IPS DF 6.9 (cell line): ENCODE measurements at regions not wholly inside any gene's neighbourhood (a gene's known extent, or its start where the extent isn't known, plus 50 kb on each side); places are given as distances from the start of the nearest gene placed in this dataset.
"Not testable (repeated sequence)": the region's sequence is repeated elsewhere in the genome, so short reads cannot be mapped to it uniquely, and the experiment has no call there.

Experiments used
- DNase-seq: peaks from one replicate; pipeline ENCODE4 v3.0.0-alpha.2; 2013; ENCODE audit warnings: low read depth, low spot score
- H3K27ac ChIP-seq: one replicate; pipeline ENCODE4 v1.5.1; 2013; ENCODE audit warnings: low read length, control low read depth
- H3K27me3 ChIP-seq: 2 replicates; pipeline ENCODE4 v1.6.1; 2013; ENCODE audit warnings: mild to moderate bottlenecking, low read length; ENCODE audit not compliant: control insufficient read depth, insufficient read depth
- H3K36me3 ChIP-seq: 2 replicates; pipeline ENCODE4 v1.6.1; 2013; ENCODE audit warnings: low read length; ENCODE audit not compliant: control insufficient read depth, insufficient read depth
- H3K4me1 ChIP-seq: 2 replicates; pipeline ENCODE4 v1.6.1; 2013; ENCODE audit warnings: low read length; ENCODE audit not compliant: control insufficient read depth, insufficient read depth
- H3K4me3 ChIP-seq: 2 replicates; pipeline ENCODE4 v1.5.1; 2013; ENCODE audit warnings: mild to moderate bottlenecking, low read length
- H3K9me3 ChIP-seq: 2 replicates; pipeline ENCODE4 v1.6.1; 2013; ENCODE audit warnings: low read length, inconsistent platforms; ENCODE audit not compliant: control insufficient read depth, insufficient read depth
- WGBS: extraction: QIAGEN DNeasy Blood & Tissue Kit; methylation state at CpG from one replicate; pipeline ENCODE4 v1.1.7; 2013; ENCODE audit warnings: mixed read lengths, missing lambda C conversion rate; ENCODE audit not compliant: insufficient read length, insufficient coverage; 5-methylcytosine and 5-hydroxymethylcytosine counted together

- H3K4me3 ChIP-seq: no peak overlapping the region
- no peaks in the 10 kb centered on the region for H3K27me3 ChIP-seq
- no peak overlapping the region for H3K27ac ChIP-seq
- no peak for DNase-seq
- WGBS: no CpG with 5 or more reads among the region's 3 CpGs
- H3K9me3 ChIP-seq: no peaks in the 10 kb centered on the region
- H3K4me1 ChIP-seq: no peaks in the 10 kb centered on the region
- no peaks in the 10 kb centered on the region for H3K36me3 ChIP-seq
These were observed 104.8 kb upstream of the PLSCR5 start for GRCh38 chr3:146709969-146710368.

GRCh38 chr3:146705225-146705624 is 100.1 kb upstream of the PLSCR5 start:
- Histone ChIP-seq H3K4me1 (no peaks in the 10 kb centered on the region), H3K9me3 (no peaks in the 10 kb centered on the region), H3K4me3 (no peak overlapping the region), H3K36me3 (no peaks in the 10 kb centered on the region), H3K27ac (no peak overlapping the region), H3K27me3 (no peaks in the 10 kb centered on the region)
- DNase-seq: no peak
- no CpG with 5 or more reads among the region's 2 CpGs for WGBS

DNA sequence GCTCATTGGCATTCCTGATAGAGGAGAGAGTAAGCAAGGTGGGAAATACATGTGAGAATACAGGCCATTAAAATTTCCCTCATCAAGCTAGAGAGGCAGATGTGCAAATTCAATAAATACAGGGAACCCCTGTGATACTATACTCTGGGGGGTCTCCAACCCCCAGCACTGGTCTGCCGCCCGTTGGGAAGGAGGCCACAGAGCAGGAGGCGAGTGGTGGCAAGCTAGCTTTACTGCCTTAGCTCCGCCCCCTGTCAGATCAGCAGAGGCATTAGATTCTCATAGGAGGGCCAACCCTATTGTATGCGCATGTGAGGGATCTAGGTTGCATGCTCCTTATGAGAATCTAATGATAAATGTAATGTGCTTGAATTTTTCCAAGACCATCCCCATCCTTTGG is 97.1 kb upstream of the PLSCR5 start:
- no peaks in the 10 kb centered on the region for H3K4me1 ChIP-seq
- H3K9me3 ChIP-seq: no peaks in the 10 kb centered on the region
- no peak for DNase-seq
- no peak overlapping the region for H3K27ac ChIP-seq
- no CpG with 5 or more reads among the region's 5 CpGs for WGBS
- no peaks in the 10 kb centered on the region for H3K36me3 ChIP-seq
- no peak overlapping the region for H3K4me3 ChIP-seq
- no peaks in the 10 kb centered on the region for H3K27me3 ChIP-seq

GRCh38 chr3:146701246-146701645 is 96.1 kb upstream of the PLSCR5 start:
- WGBS: no CpG with 5 or more reads among the region's 3 CpGs
- no peaks in the 10 kb centered on the region for H3K4me1 ChIP-seq
- H3K27me3 ChIP-seq: no peaks in the 10 kb centered on the region
- no peak overlapping the region for H3K4me3 ChIP-seq
- DNase-seq: no peak
- H3K9me3 ChIP-seq: no peaks in the 10 kb centered on the region
- H3K36me3 ChIP-seq: no peaks in the 10 kb centered on the region
- H3K27ac ChIP-seq: no peak overlapping the region

DNA sequence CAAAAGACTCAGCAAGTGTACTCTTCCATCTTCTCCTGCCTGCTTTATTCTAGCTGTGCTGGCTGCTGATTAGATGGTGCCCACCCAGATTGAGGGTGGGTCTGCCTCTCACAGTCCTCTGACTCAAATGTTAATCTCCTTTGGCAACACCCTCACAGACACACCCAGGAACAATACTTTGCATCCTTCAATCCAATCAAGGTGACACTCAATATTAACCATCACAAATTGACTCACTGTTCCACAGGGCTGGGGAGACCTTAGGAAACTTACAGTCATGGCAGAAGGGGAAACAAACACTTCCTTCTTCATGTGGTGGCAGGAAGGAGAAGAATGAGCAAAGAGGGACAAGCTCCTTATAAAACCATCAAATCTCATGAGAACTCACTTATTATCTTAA is 94.9 kb upstream of the PLSCR5 start:
- H3K27me3 ChIP-seq, H3K9me3 ChIP-seq, H3K4me1 ChIP-seq: not testable (repeated sequence)

DNA sequence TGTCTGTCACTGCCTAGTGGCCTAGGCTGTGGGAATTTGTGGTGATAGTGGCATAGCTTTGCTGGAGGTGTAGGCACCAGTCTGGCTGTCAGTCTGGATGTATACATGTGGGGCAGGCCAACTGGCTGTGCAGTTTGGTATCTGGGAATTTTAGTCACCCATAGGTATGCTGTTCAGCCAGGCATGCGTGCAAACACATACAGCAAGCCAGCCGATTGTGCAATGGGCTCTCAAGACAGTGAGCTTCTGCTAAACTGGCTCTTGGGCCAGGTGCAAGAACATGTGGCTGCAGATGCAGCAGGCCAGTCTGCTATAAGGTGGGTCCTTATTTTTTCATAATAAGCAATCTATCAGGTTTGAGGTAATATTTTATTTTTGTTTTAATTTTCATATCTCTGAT is 87.1 kb upstream of the PLSCR5 start:
- no peaks in the 10 kb centered on the region for H3K4me1 ChIP-seq
- no peak overlapping the region for H3K27ac ChIP-seq
- H3K36me3 ChIP-seq: no peaks in the 10 kb centered on the region
- no peak for DNase-seq
- no CpG with 5 or more reads among the region's 2 CpGs for WGBS
- no peaks in the 10 kb centered on the region for H3K9me3 ChIP-seq
- H3K4me3 ChIP-seq: no peak overlapping the region
- no peaks in the 10 kb centered on the region for H3K27me3 ChIP-seq

More for the DNA sequence above, 94.9 kb upstream of the PLSCR5 start:
- H3K36me3 ChIP-seq, H3K4me3 ChIP-seq, H3K27ac ChIP-seq, DNase-seq: not testable (repeated sequence)

- Histone ChIP-seq H3K36me3 (no peaks in the 10 kb centered on the region), H3K4me1 (no peaks in the 10 kb centered on the region), H3K27me3 (no peaks in the 10 kb centered on the region), H3K27ac (no peak overlapping the region), H3K9me3 (no peaks in the 10 kb centered on the region), H3K4me3 (no peak overlapping the region)
- DNase-seq: no peak
- WGBS: no CpG with 5 or more reads among the region's 8 CpGs
These were observed 80.1 kb upstream of the PLSCR5 start for GRCh38 chr3:146685050-146685814.

DNA sequence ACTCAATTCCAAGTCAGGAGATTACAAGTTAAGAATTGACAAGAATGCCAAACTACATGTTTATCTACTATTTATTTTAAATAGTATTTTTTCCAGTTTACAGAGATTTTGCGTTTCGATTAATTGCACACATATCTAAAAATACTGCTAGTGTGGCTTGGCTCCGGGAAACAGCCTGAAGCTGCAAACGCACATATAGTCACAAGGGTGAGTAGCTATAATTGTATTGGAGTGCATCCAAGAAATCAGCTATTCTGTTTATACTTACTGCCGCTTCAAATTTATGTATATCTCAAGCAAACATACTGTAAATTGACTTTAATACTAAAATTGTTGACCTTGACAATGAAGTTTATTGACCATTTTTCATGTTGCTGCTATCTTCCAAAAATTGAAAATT is 77.0 kb upstream of the PLSCR5 start:
- H3K4me3 ChIP-seq: no peak overlapping the region
- H3K36me3 ChIP-seq: no peaks in the 10 kb centered on the region
- H3K27me3 ChIP-seq: no peaks in the 10 kb centered on the region
- no peaks in the 10 kb centered on the region for H3K4me1 ChIP-seq
- H3K9me3 ChIP-seq: no peaks in the 10 kb centered on the region
- DNase-seq: no peak
- WGBS: no CpG with 5 or more reads among the region's 5 CpGs
- no peak overlapping the region for H3K27ac ChIP-seq

DNA sequence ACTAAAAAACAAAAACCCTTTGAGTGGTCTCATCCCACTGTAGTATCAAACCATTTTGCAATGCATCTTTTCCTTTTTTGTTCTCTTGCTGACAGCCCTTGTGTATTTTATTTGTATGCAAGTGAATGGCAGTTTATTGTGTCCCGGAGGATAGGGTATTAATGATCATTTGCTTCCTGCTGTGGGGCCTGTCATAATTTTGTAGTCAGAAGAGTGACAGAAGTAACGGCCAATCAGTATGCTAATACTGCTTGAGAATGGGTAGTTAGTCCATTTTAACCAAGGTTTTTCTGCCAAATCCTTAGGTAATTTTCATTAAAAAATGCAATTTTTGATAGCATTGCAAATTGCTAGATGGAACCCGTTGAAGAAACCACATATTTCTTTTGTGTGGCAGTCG is 75.5 kb upstream of the PLSCR5 start:
- H3K27me3 ChIP-seq: no peaks in the 10 kb centered on the region
- H3K4me1 ChIP-seq: no peaks in the 10 kb centered on the region
- no CpG with 5 or more reads among the region's 4 CpGs for WGBS
- H3K36me3 ChIP-seq: no peaks in the 10 kb centered on the region
- no peaks in the 10 kb centered on the region for H3K9me3 ChIP-seq
- H3K4me3 ChIP-seq: no peak overlapping the region
- H3K27ac ChIP-seq: no peak overlapping the region
- no peak for DNase-seq

GRCh38 chr3:146679995-146680394 is 74.8 kb upstream of the PLSCR5 start:
- H3K4me3 ChIP-seq: no peak overlapping the region
- DNase-seq: no peak
- no peaks in the 10 kb centered on the region for H3K4me1 ChIP-seq
- H3K27ac ChIP-seq: no peak overlapping the region
- no peaks in the 10 kb centered on the region for H3K36me3 ChIP-seq
- no peaks in the 10 kb centered on the region for H3K27me3 ChIP-seq
- no peaks in the 10 kb centered on the region for H3K9me3 ChIP-seq
- whole genome bisulfite sequencing: no CpG with 5 or more reads among the region's 3 CpGs

GRCh38 chr3:146679191-146679590 is 74.0 kb upstream of the PLSCR5 start:
- DNase-seq: no peak
- WGBS: no CpG with 5 or more reads among the region's 3 CpGs
- H3K36me3 ChIP-seq: no peaks in the 10 kb centered on the region
- H3K4me1 ChIP-seq: no peaks in the 10 kb centered on the region
- no peak overlapping the region for H3K4me3 ChIP-seq
- H3K27me3 ChIP-seq: no peaks in the 10 kb centered on the region
- H3K27ac ChIP-seq: no peak overlapping the region
- no peaks in the 10 kb centered on the region for H3K9me3 ChIP-seq
